Right ventricle myocardium inferior (tissue), 1 donor: ENCODE measurements at regions not wholly inside any gene's neighbourhood (a gene's known extent, or its start where the extent isn't known, plus 50 kb on each side); places are given as distances from the start of the nearest gene placed in this dataset.
A peak's percentile ranks its signal among the peaks of the same experiment; 100 is the strongest.

ENCODE experiments used
- ATAC-seq: fragments of 200-7000 bp; cut with Tn5 transposase; one replicate; pipeline ENCODE4 v1.9.1; 2020; ENCODE audit warnings: mild to moderate bottlenecking, moderate library complexity
- DNase-seq: peaks from one replicate; pipeline ENCODE4 v3.0.0; 2021; ENCODE audit errors: missing footprints
- intact Hi-C: fragments of 100-400 bp; cut with DNase I; formaldehyde crosslinking; loops from one replicate; pipeline ENCODE4 v1.11.0; 2022
- donor health status: DM: no; HTN: yes; CAD: no; lungs with severe emphysema.

DNA sequence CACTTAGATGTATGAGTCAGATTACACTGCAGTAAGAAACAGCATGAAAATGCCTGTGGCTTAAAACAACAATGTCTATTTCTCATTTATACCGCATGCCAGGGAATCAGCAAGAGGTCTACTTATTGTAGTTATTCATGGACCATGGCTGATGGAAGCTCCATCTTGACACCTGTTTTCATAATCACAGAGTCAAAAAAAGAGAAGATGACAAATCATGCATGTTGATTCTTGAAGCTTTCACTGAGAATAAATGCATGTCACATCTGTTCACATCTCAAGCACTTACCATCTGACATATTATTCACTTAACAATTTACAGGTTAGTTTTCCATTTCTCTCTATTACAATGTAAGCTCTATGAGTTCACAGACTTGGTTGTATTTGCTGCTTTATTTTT is 194.2 kb upstream of the SLITRK2 start:
- intact Hi-C loops: no loop called here
- ATAC-seq: no peak
- DNase-seq: no peak

- intact Hi-C loops: no loop called here
- ATAC-seq (no peak), DNase-seq (no peak)
These were observed 187.5 kb upstream of the SLITRK2 start for GRCh38 chrX:145630081-145630480.

- no peak for ATAC-seq
- intact Hi-C loops: no loop called here
- peak; percentile 34 for DNase-seq
These were observed 186.7 kb upstream of the SLITRK2 start for GRCh38 chrX:145630806-145631435.

- ATAC-seq: no peak
- intact Hi-C loops: no loop called here
- DNase-seq: no peak
These were observed 186.1 kb upstream of the SLITRK2 start for GRCh38 chrX:145631461-145631951.

- intact Hi-C loops: no loop called here
- no peak for DNase-seq
- ATAC-seq: no peak
These were observed 163.1 kb upstream of the SLITRK2 start for GRCh38 chrX:145654486-145654885.

GRCh38 chrX:145673841-145674240 is 143.8 kb upstream of the SLITRK2 start:
- ATAC-seq: no peak
- no peak for DNase-seq
- intact Hi-C loops: no loop called here

GRCh38 chrX:145677109-145677817 is 140.4 kb upstream of the SLITRK2 start:
- no peak for ATAC-seq
- no peak for DNase-seq
- intact Hi-C loops: no loop called here

DNA sequence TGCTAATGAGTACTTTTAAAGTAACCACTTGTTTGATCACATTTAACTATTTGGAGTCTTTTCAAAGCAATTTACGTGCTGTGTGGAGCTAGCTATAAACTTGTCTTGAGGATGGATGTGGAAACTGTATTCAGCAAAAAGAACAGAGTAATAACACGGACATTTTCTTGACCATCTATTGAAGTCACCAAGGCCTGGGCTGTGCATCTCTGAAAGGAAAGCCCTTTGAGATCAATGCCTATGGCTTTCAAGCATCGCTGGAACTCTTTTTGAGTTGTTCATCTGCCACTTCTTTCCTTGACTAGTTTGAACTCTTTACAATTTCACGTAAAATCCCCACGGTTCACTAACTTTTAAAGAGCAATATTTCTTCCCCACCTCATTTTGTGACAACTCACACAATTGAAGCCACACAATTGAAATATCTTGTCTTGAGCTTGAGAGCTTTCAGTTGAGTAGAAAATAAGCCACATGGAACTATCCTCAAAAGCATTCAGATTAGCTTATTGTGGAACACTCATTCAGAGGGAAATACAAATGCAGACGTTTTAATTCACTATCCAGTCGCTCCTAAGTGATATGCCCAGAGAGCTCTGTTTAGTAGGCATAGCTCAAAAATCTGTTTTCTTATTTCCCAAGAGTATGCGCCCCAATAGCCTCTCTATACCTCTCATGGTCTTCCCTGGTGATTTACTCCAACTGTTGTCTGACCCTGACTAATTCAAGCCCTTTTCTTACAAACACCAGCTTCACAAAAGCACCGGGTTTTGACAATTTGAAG is 134.9 kb upstream of the SLITRK2 start:
- ATAC-seq (no peak), DNase-seq (no peak)
- intact Hi-C loops: no loop called here

- no peak for ATAC-seq
- intact Hi-C loops: no loop called here
- DNase-seq: no peak
These were observed 130.5 kb upstream of the SLITRK2 start for GRCh38 chrX:145687146-145687545.

DNA sequence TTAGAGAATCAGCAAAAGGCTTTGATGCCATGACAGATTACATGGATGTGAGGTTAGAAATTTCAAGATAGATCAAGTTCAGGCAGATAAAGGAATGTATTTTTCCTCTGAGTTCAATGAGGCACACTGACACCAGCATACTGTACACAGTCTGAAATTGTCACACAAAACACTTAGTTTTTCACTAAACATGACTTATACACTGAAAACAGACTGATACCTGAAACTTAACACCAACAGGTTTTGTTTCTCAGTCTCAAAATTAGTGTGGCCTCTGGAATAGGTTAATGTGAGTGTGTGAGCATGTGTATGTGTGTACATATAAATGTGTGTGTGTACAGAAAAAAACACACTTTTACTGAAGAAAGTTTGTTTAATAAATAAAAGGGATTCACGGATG is 129.9 kb upstream of the SLITRK2 start:
- intact Hi-C loops: no loop called here
- DNase-seq (no peak), ATAC-seq (no peak)

DNA sequence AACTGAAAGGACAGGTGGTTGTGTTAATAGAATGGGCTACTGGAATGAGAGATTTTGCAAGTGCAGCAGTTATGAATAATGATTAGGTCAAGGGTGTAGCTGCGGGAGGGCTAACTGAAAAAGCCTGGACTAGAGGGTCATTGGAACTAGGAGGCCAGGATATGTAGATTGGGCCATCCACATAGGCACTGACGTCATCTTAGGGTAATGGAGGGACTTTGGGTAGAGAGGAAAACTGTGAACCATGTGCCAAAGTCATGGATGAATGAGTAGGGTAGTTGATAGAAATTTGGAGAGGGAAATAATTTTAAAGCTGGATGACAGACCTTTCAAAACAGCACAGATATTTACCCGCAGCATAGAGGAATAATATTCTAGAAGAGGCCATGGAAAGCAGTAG is 123.6 kb upstream of the SLITRK2 start:
- ATAC-seq (no peak), DNase-seq (no peak)
- intact Hi-C loops: no loop called here

DNA sequence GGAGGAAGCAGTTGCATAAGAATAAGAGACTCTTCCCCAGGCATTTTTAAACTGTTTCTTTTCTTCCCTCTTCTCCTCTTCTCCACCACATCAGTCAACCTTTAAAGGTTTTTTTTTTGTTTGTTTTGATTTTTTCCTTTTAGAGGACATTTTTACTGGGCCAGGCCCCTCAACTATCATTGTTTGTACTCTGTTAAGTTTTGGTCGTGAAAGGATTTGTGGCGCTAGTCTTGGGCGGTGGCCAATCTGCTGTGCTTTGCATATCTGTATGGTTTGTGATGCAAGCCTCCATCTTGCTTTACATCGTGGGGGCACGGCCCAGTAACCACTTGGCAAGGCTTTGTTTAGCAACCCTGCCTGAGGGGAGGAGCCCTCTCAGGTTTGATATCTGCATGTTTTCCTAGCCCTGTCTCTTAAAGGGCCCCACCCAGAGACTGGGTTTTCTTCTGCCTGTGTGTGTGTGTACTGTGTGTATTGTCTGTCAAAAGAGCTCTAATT is 101.9 kb upstream of the SLITRK2 start:
- DNase-seq: no peak
- ATAC-seq: no peak
- intact Hi-C loops: no loop called here

GRCh38 chrX:145716226-145716625 is 101.4 kb upstream of the SLITRK2 start:
- intact Hi-C loops: no loop called here
- no peak for DNase-seq

GRCh38 chrX:145727476-145727875 is 90.2 kb upstream of the SLITRK2 start:
- intact Hi-C loops: no loop called here
- ATAC-seq: no peak
- no peak for DNase-seq

More at GRCh38 chrX:145716226-145716625, 101.4 kb upstream of the SLITRK2 start:
- ATAC-seq: no peak

- no peak for DNase-seq
- no peak for ATAC-seq
- intact Hi-C loops: no loop called here
These were observed 88.0 kb upstream of the SLITRK2 start for GRCh38 chrX:145729635-145730034.

DNA sequence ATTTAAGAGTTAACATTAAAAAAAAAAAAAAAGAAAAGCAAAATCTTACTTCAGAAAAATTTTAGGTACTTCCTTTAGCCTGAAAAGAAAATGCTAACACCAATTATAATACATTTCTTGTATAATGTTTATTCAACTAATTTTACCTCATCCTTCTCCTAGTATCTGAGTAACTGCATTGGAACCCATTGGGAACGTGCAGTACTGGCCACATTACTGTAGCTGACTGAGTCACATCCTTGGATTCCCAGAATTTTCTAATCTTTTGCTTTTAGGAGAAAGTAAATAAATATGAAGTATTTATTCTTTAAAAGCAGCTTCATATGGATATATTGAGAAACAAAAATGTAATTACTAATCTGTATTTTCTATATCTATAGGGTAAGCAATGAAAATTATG is 82.6 kb upstream of the SLITRK2 start:
- no peak for ATAC-seq
- DNase-seq: no peak
- intact Hi-C loops: no loop called here

DNA sequence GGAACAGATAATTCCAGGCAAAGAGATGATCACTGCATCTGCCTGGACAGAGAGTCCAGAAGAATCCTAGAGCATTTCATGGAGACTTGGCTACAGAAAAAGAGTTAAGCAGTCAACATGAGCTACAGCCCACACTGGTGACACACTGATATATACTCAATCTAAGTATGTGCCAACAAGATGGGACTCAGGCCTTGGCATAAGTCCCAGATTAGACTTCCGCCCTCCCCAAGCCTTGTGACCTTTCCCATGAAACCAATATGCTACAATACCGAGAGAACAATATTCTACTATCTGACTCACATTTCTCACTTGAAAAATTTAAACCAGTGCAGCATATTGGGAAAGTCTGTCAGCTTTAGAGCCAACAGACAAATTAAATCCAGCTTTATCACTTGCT is 65.7 kb upstream of the SLITRK2 start:
- intact Hi-C loops: no loop called here

More for the DNA sequence above, 65.7 kb upstream of the SLITRK2 start:
- no peak for ATAC-seq
- DNase-seq: no peak
